Astrocyte of the cerebellum (primary cell): ENCODE measurements at regions not wholly inside any gene's neighbourhood (a gene's known extent, or its start where the extent isn't known, plus 50 kb on each side); places are given as distances from the start of the nearest gene placed in this dataset.

ENCODE experiments used
- DNase-seq: peaks from one replicate; pipeline ENCODE4 v3.0.0-alpha.2; 2011; ENCODE audit warnings: low read depth
- H3K4me3 ChIP-seq: 2 replicates; pipeline ENCODE4 v1.5.1; 2011; ENCODE audit warnings: mild to moderate bottlenecking, low read depth, low read length, moderate library complexity
- in situ Hi-C: cut with HindIII; loops from 2 replicates; pipeline ENCODE4 v1.10.0; 2017; ENCODE audit warnings: low sequenced_read_pairs
- TF ChIP-seq, protein P1 (sequence below): IDR thresholded peaks from 2 replicates; pipeline ENCODE4 v1.5.1; 2012; ENCODE audit warnings: low read length, low read depth, moderate library complexity, mild to moderate bottlenecking; ENCODE audit errors: missing control alignments

DNA sequence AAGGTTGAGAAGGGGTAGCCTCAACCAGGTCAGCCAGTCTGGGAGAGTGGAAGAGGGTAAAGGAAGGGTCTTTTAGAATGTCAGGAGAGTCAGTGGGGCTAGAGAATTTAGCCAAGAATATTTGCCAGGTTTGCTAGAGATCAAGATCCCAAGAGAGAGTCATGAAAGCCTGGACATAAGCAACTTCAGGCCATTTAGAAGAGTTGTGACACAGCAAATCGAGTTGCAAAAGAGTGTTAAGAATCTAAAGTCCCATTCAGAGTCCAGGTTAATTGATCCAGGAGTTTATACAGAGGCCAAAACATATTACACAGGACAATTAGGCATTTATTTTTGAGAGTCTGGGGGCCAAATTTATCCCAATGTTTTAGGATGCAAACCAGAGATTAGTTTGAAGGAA is 1260.1 kb upstream of the ACO1 start:
- TF ChIP-seq, protein P1, sequence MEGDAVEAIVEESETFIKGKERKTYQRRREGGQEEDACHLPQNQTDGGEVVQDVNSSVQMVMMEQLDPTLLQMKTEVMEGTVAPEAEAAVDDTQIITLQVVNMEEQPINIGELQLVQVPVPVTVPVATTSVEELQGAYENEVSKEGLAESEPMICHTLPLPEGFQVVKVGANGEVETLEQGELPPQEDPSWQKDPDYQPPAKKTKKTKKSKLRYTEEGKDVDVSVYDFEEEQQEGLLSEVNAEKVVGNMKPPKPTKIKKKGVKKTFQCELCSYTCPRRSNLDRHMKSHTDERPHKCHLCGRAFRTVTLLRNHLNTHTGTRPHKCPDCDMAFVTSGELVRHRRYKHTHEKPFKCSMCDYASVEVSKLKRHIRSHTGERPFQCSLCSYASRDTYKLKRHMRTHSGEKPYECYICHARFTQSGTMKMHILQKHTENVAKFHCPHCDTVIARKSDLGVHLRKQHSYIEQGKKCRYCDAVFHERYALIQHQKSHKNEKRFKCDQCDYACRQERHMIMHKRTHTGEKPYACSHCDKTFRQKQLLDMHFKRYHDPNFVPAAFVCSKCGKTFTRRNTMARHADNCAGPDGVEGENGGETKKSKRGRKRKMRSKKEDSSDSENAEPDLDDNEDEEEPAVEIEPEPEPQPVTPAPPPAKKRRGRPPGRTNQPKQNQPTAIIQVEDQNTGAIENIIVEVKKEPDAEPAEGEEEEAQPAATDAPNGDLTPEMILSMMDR: no peak
- DNase-seq: no peak
- in situ Hi-C loops: no loop called here
- H3K4me3 ChIP-seq: no peak overlapping the region

DNA sequence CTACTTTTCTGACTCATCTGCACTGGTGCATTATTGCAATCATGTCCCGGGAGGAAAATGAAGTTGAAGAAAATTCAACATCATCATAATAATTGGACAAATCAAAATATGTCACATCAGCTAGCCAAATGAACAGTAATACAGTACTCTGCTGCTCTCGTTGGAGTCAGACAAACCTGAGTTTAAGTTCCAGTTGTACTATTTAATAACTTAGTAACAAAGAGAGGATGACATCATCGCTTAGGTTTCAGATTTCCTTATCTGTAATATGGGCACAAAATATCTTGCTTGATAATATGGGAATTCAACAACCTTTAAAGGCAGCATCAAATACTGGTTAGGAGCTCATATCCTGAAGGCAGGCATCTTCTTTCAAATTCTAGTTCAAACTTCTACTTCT is 1248.9 kb upstream of the ACO1 start:
- H3K4me3 ChIP-seq: no peak overlapping the region
- TF ChIP-seq, protein P1: no peak
- no peak for DNase-seq
- in situ Hi-C loops: no loop called here

DNA sequence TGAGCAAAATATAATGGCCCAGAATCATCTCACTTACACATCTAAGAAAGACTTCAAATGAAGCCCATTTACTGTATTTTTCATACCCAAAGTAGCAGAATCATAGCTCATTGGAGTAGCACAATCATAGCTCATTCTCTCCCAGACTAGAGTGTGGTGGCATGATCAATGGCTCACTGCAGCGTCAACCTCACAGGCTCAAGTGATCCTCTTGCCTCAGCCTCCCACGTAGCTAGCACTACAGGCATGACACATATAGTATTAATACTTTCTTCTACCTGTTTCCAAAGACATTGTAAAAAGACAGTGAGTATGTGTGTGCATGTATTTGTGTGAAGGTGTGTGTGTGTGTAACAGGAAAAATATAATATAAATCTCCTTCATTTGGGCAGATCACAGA is 1247.9 kb upstream of the ACO1 start:
- in situ Hi-C loops: no loop called here
- H3K4me3 ChIP-seq: no peak overlapping the region
- no peak for DNase-seq
- TF ChIP-seq, protein P1: no peak

DNA sequence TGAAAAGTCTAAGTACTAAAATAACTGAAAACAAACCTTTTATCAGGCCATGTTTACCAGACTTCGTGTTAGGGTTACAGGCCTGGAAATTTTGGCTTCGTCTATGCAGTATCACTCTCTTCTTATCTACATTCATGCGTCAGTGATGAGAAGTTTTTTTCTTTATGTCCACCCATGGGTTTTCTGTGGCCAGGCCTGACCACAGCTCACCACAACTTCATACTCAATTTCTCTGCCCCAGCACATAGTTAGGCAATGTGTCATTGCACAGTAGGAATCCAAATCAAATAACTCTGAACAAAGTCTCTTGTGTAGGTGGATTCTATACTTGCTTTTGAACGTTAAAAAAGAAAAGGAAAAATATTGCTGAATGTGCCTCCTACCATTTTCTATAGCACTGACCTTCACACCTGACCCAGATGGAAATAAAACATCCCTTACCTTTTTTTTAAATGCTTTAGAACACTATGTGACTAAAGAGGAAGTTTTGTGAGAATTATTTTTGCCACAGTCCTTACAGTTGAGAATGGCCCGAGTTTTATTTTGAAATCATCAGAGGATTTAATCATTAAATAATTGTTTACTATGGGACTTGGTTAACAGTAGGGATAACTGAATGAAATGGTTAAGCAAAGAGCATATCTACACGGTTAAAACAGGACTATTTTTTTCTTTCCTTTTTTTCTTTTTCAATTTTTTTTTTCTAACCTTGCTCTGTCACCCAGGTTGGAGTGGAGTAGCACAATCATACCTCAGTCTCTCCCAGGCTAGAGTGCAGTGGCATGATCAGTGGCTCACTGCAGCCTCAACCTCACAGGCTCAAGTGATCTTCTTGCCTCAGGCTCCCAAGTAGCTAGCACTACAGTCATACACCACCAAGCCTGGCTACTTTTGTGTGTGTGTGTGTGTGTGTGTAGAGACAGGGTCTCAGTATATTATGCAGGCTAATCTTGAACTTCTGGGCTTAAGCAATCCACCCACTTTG is 1247.0 kb upstream of the ACO1 start:
- in situ Hi-C loops: no loop called here
- TF ChIP-seq, protein P1: no peak
- H3K4me3 ChIP-seq: no peak overlapping the region
- DNase-seq: peak; percentile 97

- in situ Hi-C loops: no loop called here
- DNase-seq: peak; percentile 35
- TF ChIP-seq, protein P1: peak; percentile 28
Measured at GRCh38 chr9:31140316-31140715, 1244.1 kb upstream of the ACO1 start.

GRCh38 chr9:31142456-31142855 is 1242.0 kb upstream of the ACO1 start:
- no peak overlapping the region for H3K4me3 ChIP-seq
- DNase-seq: no peak
- TF ChIP-seq, protein P1: no peak
- in situ Hi-C loops: no loop called here

More at GRCh38 chr9:31140316-31140715, 1244.1 kb upstream of the ACO1 start:
- no peak overlapping the region for H3K4me3 ChIP-seq
